Erythroblast (primary cell): ENCODE measurements at regions not wholly inside any gene's neighbourhood (a gene's known extent, or its start where the extent isn't known, plus 50 kb on each side); places are given as distances from the start of the nearest gene placed in this dataset.
"Not testable (repeated sequence)": the region's sequence is repeated elsewhere in the genome, so short reads cannot be mapped to it uniquely, and the experiment has no call there.

Source experiments
- GATA1 ChIP-seq: IDR thresholded peaks from 2 replicates; pipeline ENCODE4 v1.6.1; 2011; ENCODE audit warnings: low read depth, mild to moderate bottlenecking, control low read depth, low read length, moderate library complexity
- POLR2A ChIP-seq: IDR thresholded peaks from 2 replicates; pipeline ENCODE4 v1.6.1; 2011; ENCODE audit warnings: mild to moderate bottlenecking, low read length

- not testable (repeated sequence) for TF ChIP-seq POLR2A, GATA1
Observed at GRCh38 chr15:54781220-54781619, 415.5 kb downstream of the RSL24D1 start.
